CD14-positive monocyte (primary cell): ENCODE measurements at regions not wholly inside any gene's neighbourhood (a gene's known extent, or its start where the extent isn't known, plus 50 kb on each side); places are given as distances from the start of the nearest gene placed in this dataset.

ENCODE experiments used
- DNase-seq, 3 donors: peaks; one replicate each; pipeline ENCODE4 v3.0.0-alpha.2; 2011 to 2022
- H2AFZ ChIP-seq: 2 replicates; pipeline ENCODE4 v1.6.0; 2012; ENCODE audit warnings: mild to moderate bottlenecking, low read depth, low read length, inconsistent platforms; ENCODE audit not compliant: insufficient read depth, poor library complexity, severe bottlenecking
- H3K27ac ChIP-seq, 2 donors: 1 replicate in 1 of 2; 2 replicates in 1 of 2; pipeline ENCODE4 v1.5.1; 2012 to 2013; ENCODE audit warnings: low read length in 2 of 2, control low read depth in 1 of 2, inconsistent platforms in 1 of 2, low read depth in 1 of 2, mild to moderate bottlenecking in 1 of 2
- H3K27me3 ChIP-seq, 2 donors: one replicate each; pipeline versions ENCODE4 v1.6.0 to v1.6.1; 2011 to 2013; ENCODE audit warnings: low read length in 2 of 2; ENCODE audit not compliant: control insufficient read depth in 2 of 2, insufficient read depth in 2 of 2
- H3K36me3 ChIP-seq, 2 donors: replicated peaks in 1 of 2; 1 replicate in 1 of 2; 2 replicates in 1 of 2; pipeline versions ENCODE4 v1.5.1 to v1.6.1; 2012 to 2013; ENCODE audit warnings: low read length in 2 of 2, control low read depth in 1 of 2, inconsistent platforms in 1 of 2, mild to moderate bottlenecking in 1 of 2; ENCODE audit not compliant: insufficient read depth in 2 of 2, control insufficient read depth in 1 of 2
- H3K4me1 ChIP-seq, 2 donors: 1 replicate in 1 of 2; 2 replicates in 1 of 2; pipeline versions ENCODE4 v1.5.1 to v1.6.1; 2012 to 2013; ENCODE audit warnings: low read length in 2 of 2, control low read depth in 1 of 2, inconsistent platforms in 1 of 2, mild to moderate bottlenecking in 1 of 2, moderate library complexity in 1 of 2; ENCODE audit not compliant: insufficient read depth in 2 of 2, control insufficient read depth in 1 of 2
- H3K4me2 ChIP-seq: replicated peaks from 2 replicates; pipeline ENCODE3; 2012; ENCODE audit warnings: low read length, moderate library complexity, mild to moderate bottlenecking; ENCODE audit not compliant: poor library complexity, severe bottlenecking; ENCODE audit errors: extremely low read depth
- H3K4me3 ChIP-seq, 3 experiments: fragments of 200-600 bp in 1 of 3; sonication (generic) in 1 of 3; replicated peaks in 1 of 3; 1 replicate in 2 of 3; 2 replicates in 1 of 3; pipeline ENCODE4 v1.5.1; 2011 to 2013; ENCODE audit warnings: low read length in 3 of 3, mild to moderate bottlenecking in 3 of 3, control low read depth in 2 of 3, low read depth in 2 of 3, inconsistent platforms in 1 of 3, moderate library complexity in 1 of 3
- H3K79me2 ChIP-seq: 2 replicates; pipeline ENCODE4 v1.6.0; 2012; ENCODE audit warnings: mild to moderate bottlenecking, control low read depth, inconsistent platforms, low read length, moderate library complexity; ENCODE audit not compliant: insufficient read depth
- H3K9ac ChIP-seq: 2 replicates; pipeline ENCODE4 v1.6.0; 2017; ENCODE audit warnings: low read length, mild to moderate bottlenecking; ENCODE audit not compliant: insufficient read depth, poor library complexity, severe bottlenecking
- H3K9me3 ChIP-seq, 2 donors: replicated peaks in 1 of 2; 1 replicate in 1 of 2; 2 replicates in 1 of 2; pipeline versions ENCODE4 v1.5.1 to v1.6.1; 2012 to 2013; ENCODE audit warnings: low read length in 2 of 2, control low read depth in 1 of 2; ENCODE audit not compliant: control insufficient read depth in 1 of 2, insufficient read depth in 1 of 2
- H4K20me1 ChIP-seq: 2 replicates; pipeline ENCODE4 v1.6.0; 2012; ENCODE audit warnings: mild to moderate bottlenecking, low read length, control low read depth, moderate library complexity; ENCODE audit not compliant: insufficient read depth
- H3K27ac Mint-ChIP-seq, 7 donors: one replicate each; pipeline ENCODE4 v1.8.0; 2020; ENCODE audit warnings: mild to moderate bottlenecking in 7 of 7, mixed read lengths in 7 of 7, moderate library complexity in 6 of 7, inconsistent platforms in 2 of 7
- H3K27me3 Mint-ChIP-seq, 3 donors: one replicate each; pipeline ENCODE4 v1.8.0; 2021 to 2022; ENCODE audit warnings: low read depth in 3 of 3, mild to moderate bottlenecking in 3 of 3, mixed read lengths in 3 of 3, moderate library complexity in 3 of 3, inconsistent platforms in 1 of 3
- H3K36me3 Mint-ChIP-seq, 2 donors: one replicate each; pipeline ENCODE4 v1.8.0; 2020; ENCODE audit warnings: mixed read lengths in 2 of 2, inconsistent platforms in 1 of 2, mild to moderate bottlenecking in 1 of 2
- H3K4me1 Mint-ChIP-seq: one replicate; pipeline ENCODE4 v1.8.0; 2020; ENCODE audit warnings: mild to moderate bottlenecking, mixed read lengths
- H3K4me3 Mint-ChIP-seq, 2 donors: one replicate each; pipeline ENCODE4 v1.8.0; 2020; ENCODE audit warnings: mild to moderate bottlenecking in 2 of 2, mixed read lengths in 2 of 2, moderate library complexity in 1 of 2
- H3K9me3 Mint-ChIP-seq, 7 donors: one replicate each; pipeline ENCODE4 v1.8.0; 2020 to 2022; ENCODE audit warnings: mixed read lengths in 7 of 7, mild to moderate bottlenecking in 6 of 7, moderate library complexity in 6 of 7, inconsistent platforms in 2 of 7
- CTCF ChIP-seq: fragments of 200-600 bp; IDR thresholded peaks from one replicate; pipeline ENCODE4 v1.8.0; 2022; ENCODE audit warnings: antibody characterized with exemption, mild to moderate bottlenecking
- WGBS: methylation state at CpG from one replicate; pipeline ENCODE4 v1.1.5; 2013; ENCODE audit warnings: missing lambda C conversion rate; ENCODE audit not compliant: insufficient coverage; 5-methylcytosine and 5-hydroxymethylcytosine counted together
- intact Hi-C, 2 donors: fragments of 100-400 bp; cut with micrococcal nuclease; formaldehyde crosslinking; loops; one replicate each; pipeline versions ENCODE4 v1.15.0 to v1.15.1; 2023

DNA sequence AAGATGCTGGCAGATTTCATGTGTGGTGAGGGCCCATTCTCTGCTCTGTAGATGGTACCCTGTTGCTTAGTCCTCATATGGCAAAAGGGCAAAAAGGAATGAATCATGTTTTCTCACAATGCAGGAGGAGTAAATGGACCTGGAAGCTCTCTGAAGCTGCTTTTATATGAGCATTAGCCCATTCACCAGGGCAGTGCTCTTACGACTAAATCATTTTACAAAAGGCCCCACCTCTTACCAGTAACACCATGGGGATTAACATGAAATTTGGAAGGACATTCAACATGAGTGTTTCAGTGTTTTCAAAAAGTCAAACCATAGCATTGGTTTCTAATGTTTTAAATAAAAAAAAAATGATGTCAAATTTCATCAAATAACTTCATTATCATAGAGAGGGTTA lies 495.7 kb upstream of the CBLB start:
- H3K27ac Mint-ChIP-seq, result no peak overlapping the region
- Histone ChIP-seq H3K4me3 (no peak overlapping the region), H3K9ac (no peak overlapping the region), H3K4me2 (no peak overlapping the region), H3K9me3 (peaks cover 7 to 18% of the 10 kb centered on the region in 2 donors), H3K27me3 (no peaks in the 10 kb centered on the region), H3K27ac (no peak overlapping the region), H3K36me3 (no peaks in the 10 kb centered on the region), H2AFZ (no peak overlapping the region), H4K20me1 (no peaks in the 10 kb centered on the region), H3K79me2 (no peaks in the 10 kb centered on the region), H3K4me1 (no peaks in the 10 kb centered on the region)
- H3K36me3 Mint-ChIP-seq, result no peaks in the 10 kb centered on the region
- H3K27me3 Mint-ChIP-seq, result no peaks in the 10 kb centered on the region
- peaks cover 12 to 29% (median 22%) of the 10 kb centered on the region in 7 donors for H3K9me3 Mint-ChIP-seq
- no peak for TF ChIP-seq CTCF
- H3K4me3 Mint-ChIP-seq, result no peak overlapping the region
- no peaks in the 10 kb centered on the region for H3K4me1 Mint-ChIP-seq
- DNase-seq, result no peak
- WGBS, result no CpG with 5 or more reads among the region's 1 CpG
- intact Hi-C loops, result no loop called here

DNA sequence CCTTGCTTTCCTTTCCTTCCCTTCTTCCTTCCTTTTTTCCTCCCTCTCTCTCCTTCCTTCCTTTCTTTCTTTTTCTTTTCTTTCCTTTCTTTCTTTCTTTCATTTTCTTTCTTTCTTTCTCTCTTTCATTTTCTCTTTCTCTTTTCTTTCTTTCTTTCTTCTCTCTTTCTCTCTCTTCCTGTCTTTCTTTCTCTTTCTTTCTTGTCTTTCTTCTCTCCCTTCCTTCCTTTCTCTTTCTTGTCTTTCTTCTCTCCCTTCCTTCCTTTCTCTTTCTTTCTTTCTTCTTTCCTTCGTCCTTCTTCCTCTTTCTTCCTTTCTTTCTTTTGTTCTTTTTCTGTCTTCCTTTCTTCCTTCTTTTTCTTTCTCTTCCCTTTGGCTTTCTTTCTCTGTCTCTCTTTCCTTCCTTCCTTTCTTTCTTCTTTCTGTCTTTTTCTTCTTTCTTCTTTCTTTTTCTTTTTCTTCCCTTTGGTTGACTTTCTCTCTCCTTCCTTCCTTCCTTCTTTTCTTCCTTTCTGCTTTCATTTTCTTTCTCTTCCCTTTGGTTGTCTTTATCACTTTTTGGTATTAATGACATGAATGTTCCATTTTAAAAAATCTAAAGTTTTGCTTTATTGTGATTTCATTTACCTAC lies 496.4 kb upstream of the CBLB start:
- intact Hi-C loops, result no loop called here
- H3K4me3 ChIP-seq, result no peak overlapping the region
- Mint-ChIP-seq H3K36me3 (no peaks in the 10 kb centered on the region), H3K4me3 (no peak overlapping the region), H3K27ac (peak overlapping the region in 1 of 7 donors; percentile 21), H3K27me3 (no peaks in the 10 kb centered on the region), H3K9me3 (peaks cover 9 to 23% (median 19%) of the 10 kb centered on the region in 7 donors), H3K4me1 (no peaks in the 10 kb centered on the region)
- peaks cover 2 to 13% of the 10 kb centered on the region in 2 donors for H3K9me3 ChIP-seq
- no peaks in the 10 kb centered on the region for H3K4me1 ChIP-seq
- H3K36me3 ChIP-seq, result no peaks in the 10 kb centered on the region
- H3K4me2 ChIP-seq, result no peak overlapping the region
- H3K79me2 ChIP-seq, result no peaks in the 10 kb centered on the region
- H3K27me3 ChIP-seq, result no peaks in the 10 kb centered on the region
- H2AFZ ChIP-seq, result no peak overlapping the region
- no peaks in the 10 kb centered on the region for H4K20me1 ChIP-seq
- H3K27ac ChIP-seq, result no peak overlapping the region
- peak; percentile 15 for TF ChIP-seq CTCF
- DNase-seq, result no peak
- whole genome bisulfite sequencing, result 86% methylated on average over 1 of the region's 1 CpG
- no peak overlapping the region for H3K9ac ChIP-seq
